Loucy (cell line): ENCODE measurements at regions not wholly inside any gene's neighbourhood (a gene's known extent, or its start where the extent isn't known, plus 50 kb on each side); places are given as distances from the start of the nearest gene placed in this dataset.

Experiments
- CTCF ChIP-seq: fragments of 200-600 bp; sonication (generic); conservative IDR thresholded peaks from 2 replicates; pipeline ENCODE4 v1.5.1; 2014; ENCODE audit warnings: mild to moderate bottlenecking, antibody characterized with exemption, low read length
- EZH2phosphoT487 ChIP-seq: fragments of 200-600 bp; IDR thresholded peaks from 2 replicates; pipeline ENCODE4 v1.6.1; 2018; ENCODE audit warnings: antibody characterized with exemption, mild to moderate bottlenecking, moderate library complexity, borderline replicate concordance

GRCh38 chr2:15736396-15737180 is 144.9 kb downstream of the DDX1 start:
- no peak for TF ChIP-seq CTCF
- no peak for TF ChIP-seq EZH2phosphoT487
